Activated CD4-positive, alpha-beta T cell treated with anti-CD3 and anti-CD28 coated beads for 24 hours (primary cell): ENCODE measurements at regions not wholly inside any gene's neighbourhood (a gene's known extent, or its start where the extent isn't known, plus 50 kb on each side); places are given as distances from the start of the nearest gene placed in this dataset.
"Not testable (repeated sequence)": the region's sequence is repeated elsewhere in the genome, so short reads cannot be mapped to it uniquely, and the experiment has no call there.

ENCODE experiments used
- DNase-seq, 2 donors: peaks; one replicate each; pipeline ENCODE4 v3.0.0-alpha.2; 2020; ENCODE audit warnings: low read depth in 2 of 2

DNA sequence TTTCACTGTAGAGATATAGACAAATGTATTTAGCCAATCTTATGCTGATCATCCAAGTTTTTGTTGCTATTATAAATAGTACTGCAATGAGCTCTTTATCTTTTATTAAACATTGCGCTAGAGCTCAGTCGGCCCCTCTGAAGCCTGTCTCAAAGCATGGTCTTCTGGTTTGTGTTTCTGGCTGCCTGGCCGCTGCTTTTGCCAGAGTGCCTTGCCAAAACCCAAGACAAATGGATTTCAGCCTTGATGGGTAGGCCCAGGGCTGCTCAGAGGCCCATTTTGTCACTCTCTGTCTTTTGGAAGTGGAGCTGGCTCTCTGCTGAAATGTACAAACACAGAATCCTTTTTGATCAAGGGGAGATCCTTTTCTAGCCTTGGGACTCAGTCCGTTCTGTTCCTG lies 102.9 kb upstream of the KCNG1 start:
- no peak for DNase-seq

DNA sequence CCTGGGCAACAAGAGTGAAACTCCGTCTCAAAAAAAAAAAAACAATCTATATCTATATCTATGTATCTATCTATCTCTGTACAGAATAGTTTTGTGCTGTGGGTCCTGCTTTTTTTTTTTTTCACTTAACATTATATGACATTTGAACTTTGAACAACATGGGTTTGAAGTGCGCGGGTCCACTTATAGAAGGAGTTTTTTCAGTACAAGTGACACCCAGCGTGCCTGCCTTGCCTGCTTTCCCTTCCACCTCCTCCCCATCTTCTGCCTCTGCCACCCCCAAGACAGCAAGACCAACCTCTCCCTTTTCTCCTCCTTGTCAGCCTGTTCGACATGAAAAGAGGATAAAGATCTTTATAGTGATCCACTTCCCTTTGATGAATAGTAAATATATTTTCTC lies 102.2 kb upstream of the KCNG1 start:
- DNase-seq: no peak

DNA sequence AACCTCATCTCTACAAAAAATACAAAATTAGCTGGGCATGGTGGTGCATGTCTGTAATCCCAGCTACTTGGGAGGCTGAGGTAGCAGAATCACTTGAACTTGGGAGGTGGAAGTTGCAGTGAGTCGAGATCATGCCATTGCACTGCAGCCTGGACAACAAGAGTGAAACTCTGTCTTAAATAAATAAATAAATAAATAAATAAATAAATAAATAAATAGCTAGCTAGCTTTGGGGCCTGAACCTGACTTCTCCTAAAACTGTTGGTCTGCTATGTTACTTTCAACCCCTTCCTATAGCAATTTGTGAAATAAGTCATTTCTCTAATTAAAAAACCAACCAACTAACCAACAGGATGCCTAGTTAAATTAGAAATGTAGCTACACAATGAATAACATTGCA lies 101.0 kb upstream of the KCNG1 start:
- DNase-seq: not testable (repeated sequence)

DNA sequence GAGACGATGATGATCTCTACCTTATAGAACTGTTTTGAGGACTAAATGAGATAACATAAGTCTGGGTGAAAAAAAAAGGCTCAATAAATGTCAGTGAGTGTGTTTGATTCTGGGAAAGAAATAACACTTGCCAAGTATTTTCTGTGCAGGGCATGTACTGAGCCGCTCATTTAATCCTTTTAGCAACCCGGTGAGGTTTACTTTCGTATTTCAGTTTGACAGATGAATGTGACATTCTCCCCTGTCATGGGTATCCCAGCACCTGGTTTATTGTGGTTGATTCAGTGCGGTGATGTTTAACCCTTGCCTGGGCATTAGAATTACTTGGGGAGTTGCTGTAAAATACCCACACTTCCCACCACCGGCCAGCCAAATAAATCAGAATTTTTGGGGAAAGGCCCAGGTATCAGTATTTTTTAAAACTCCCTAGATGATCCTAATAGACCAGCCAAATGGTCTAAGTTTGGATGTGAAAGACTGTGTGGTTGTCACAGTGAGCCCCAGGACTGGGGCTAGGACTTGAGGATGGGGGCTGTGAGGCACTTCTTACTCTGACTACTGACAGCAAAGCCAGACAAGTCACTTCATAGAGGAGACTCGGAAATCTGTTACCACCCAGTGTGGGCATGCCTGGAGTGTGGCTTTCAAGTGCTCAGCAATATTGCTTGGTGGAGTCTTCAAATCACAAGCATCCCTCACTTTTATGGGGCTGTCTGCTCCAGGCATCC lies 100.2 kb upstream of the KCNG1 start:
- DNase-seq: no peak

DNA sequence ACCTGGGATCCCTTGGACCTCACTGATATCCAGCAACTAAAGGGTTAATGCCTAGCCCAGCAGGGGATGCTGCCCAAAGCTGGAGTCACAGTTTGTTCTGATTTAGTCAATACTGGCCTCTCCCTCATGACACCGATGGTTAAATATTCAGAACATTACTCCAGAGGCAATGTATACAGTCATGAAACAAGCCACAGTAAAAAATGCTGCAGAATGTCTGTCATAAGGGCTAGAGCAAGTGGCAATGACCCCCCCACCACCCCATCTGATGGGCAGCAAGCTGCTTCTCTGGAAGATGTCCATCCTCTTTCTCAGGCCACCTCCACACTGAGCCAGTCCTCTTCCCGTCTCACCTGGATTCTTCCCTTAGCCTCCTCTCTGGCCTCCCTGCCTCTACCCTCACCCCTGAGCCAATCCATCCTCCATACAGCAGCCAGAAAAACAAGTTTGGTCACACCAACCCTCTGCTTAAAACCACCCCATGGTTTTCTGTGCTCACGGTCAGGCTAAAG lies 99.0 kb upstream of the KCNG1 start:
- DNase-seq: no peak

DNA sequence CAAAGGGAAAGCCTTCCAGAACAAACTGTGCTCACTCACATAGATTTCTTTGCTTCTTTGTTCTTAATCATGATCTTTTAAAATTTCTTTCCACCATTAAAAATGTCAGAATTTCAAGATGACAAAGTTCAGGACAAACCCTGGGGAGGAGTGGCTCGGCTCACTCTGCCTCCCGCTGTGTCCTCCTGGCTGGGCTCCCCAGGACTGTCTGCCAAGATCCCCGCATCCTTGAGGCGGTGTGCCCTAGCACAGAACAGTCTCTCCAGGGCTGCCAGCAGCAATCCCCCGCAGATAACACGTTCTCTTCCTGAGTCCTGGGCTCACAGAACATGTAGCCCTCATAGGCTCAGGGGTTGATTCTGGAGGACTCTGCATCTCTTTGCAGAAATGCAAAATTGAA lies 98.4 kb upstream of the KCNG1 start:
- no peak for DNase-seq

DNA sequence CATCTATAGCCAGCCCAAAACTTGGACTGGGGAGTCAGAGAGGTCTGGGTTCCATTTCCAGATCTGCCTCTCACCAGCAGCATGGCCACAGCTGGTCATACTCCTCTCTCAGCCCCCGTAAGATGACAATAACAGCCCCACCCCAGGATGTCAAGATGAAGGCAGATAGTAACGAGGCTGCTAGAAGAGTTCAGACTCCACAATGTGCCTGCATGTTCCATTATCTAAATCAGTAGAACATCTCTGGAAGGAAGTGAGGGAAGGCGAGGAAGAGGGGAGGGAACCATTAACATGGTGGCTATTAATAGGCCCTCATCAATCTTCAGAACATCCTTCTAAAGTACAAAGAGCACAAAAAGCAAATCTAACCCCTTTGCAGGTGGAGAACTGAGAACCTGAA lies 98.0 kb upstream of the KCNG1 start:
- no peak for DNase-seq

DNA sequence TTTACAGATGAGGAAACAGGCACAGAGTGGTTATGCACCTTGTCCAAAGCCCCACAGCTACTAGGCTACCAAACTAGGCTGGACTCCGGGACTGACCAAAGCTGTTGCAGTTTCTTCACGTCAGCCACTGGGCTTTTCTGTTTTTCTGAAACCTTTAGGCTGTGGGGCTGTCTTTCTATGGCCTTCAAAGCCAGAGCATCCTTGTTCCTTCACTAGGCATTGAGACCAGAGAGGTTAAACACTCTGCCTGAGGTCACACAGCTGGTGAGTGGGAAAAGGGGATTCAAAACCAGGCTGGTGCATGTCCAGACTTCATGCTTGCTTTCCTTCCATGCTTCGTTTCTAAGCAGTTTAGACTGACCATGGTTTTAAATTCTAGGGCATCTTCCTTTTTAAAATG lies 97.5 kb upstream of the KCNG1 start:
- DNase-seq: no peak

DNA sequence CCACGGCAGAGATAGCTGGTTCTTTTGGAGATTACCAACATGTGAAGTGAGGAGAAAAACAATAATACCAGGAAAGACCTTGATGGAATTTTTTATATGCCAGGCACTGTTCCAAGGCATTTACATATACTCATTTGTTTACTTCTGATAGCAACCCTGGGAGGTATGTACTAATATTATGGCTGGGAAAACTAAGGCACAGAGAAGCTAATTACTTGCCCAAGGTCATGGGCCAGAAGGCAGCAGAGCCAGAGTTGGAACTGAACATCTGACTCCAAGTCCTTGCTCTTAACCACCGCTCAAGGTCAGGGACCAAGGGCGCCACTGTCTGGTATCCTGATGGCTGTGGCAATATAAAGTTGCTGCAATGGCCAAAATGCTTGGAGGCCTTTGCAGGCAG lies 97.0 kb upstream of the KCNG1 start:
- no peak for DNase-seq

DNA sequence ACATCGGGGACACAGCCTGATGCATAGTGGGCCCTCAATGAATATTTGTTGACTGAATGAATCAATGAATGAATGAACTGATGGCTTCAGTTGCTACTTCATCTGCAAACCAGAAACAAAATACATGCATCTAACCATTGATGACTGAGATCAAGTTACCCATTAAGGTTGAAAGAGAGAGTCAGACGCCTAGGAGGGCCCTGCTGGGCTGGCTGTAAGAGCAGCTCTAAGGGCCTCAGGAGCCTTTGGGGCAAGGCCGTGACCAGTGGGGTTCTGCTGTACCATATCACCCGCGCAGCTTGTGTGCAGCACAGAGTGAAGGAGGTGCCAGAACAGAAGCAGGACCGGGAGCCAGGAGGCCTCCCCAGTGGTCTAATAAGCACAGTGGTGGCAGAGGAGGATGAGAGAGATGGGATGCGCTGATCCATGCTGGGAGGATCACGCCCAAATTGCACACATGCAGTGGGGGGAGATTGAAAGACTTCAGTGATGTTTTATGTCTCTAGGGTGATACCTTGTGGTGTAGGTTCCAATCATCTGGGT lies 96.1 kb upstream of the KCNG1 start:
- no peak for DNase-seq

DNA sequence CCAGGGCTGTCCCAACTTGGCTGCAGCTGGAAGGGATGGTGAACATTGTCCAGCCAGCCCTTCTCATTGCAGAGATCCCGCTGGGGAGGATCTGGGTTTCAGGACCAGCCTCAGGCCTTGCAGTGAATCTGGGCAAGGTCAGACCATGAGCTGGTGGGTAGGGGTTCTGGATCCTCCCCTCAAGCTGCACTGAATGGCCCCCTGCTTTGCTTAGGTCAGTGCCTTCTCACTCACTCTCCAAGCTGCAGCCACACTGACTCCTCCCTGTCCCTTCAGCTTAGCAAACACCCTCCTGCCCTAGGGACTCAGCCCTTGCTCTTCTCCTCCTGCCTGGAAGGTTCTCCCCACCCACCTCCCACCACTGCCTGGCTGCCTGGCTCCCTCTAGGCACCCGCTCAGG lies 95.3 kb upstream of the KCNG1 start:
- DNase-seq: no peak

DNA sequence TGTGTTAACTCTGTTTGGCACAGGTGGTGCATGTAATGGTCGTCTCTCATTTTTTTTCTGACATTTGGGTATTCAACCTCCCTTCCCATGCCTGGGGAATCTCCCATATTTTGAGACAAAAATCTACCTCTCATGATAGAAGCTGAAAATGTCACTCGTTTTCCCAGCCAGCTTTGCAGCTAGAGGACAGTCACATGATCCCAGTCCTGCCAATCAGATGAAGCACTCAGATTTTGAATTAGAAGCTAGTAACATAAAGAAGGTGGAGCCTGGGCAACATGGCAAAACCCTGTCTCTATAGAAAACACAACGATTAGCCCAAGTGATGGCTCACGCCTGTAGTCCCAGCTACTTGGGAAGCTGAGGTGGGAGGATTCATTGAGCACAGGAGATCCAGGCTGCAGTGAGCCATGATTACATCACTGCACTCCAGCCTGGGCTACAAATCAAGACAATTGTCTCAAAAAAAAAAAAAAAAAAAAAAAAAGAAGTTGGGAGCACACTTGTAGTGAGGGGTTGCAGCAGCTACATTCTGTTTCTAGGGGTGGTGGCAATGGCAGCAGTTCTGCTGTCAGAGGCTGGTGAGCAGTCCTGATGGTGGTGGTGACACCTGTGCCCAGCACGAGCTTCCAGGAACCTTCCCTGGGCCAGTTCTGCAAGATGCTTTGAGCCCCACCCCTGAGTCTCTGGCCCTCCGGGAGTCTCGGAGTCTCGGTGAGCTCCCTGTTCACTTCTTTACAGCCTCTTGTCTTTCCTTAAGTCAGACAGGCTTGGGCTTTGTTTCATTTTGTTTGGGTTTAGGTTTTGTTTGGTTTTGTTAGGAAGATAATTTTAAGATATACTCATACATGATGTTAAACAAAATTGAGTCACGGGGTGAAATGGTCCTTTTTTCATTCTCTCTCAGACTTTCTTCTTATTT lies 94.1 kb upstream of the KCNG1 start:
- no peak for DNase-seq

DNA sequence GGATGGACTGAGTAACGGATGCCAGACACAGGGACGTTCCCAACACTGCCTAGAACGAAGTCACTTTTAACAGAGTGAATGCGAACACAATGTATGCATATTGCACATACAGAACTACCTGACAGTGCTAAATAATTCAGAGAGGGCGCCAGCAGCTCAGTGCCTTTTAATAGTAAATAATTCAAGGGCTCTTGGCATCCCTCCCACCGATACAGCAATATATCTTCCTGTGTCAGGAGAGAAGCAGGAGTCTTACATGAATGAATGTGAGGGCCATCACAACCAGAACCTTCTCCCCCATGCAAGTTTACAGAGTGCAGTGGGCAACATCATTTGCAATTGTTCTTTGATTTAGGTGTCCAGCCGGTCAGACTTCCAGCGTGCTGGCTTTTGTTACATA lies 88.4 kb upstream of the KCNG1 start:
- DNase-seq: no peak

DNA sequence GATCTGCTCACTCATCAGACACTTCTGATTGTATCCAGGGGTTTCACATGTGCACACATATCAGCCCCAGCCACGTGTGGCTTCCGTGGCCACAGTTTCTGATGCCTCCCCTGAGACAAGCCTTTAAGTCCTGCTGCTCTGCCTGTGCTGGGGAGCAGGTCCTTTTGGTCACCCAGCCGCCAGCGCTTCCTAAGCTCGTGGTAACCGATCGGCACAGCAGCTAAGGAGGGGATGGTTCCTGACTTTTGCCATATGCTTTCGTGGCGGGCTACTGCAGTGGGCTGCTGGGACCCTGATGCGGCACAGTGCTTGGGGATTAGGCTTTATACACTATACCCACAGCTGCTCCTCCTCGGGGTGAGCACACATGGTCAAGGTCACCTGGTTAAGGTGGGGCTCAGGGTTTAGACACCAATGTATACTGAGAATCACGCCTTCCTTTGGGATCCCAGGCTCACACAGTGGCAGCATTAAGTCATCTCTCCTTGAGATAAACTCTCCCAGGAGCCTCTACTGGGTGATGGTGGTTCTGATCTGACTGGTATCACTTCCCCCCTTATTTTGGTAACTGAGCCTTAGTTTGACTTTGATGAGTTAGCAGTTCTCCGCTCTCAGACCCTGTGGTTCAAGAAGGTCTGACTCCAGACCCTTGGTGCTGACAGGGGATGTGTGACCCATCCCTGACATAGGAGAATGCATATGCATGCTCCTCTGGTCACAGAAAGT lies 85.9 kb upstream of the KCNG1 start:
- no peak for DNase-seq

DNA sequence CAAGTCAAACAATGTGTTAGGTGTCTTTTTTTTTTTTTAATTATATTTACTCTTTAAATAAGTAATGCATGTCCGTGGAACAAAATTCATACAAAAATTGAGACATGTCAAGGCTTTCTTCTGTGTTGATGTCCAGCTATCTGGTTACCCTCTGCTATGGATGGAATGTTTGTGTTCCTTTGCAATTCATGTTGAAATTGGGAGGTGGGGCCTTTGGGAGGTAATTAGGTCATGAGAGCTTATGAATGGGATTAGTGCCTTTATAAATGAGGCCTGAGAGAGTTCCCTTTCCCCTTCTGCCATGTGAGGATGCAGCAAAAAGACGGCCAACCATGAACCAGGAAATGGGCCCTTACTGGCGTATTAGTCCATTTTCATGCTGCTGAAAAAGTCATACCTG lies 83.1 kb upstream of the KCNG1 start:
- no peak for DNase-seq

DNA sequence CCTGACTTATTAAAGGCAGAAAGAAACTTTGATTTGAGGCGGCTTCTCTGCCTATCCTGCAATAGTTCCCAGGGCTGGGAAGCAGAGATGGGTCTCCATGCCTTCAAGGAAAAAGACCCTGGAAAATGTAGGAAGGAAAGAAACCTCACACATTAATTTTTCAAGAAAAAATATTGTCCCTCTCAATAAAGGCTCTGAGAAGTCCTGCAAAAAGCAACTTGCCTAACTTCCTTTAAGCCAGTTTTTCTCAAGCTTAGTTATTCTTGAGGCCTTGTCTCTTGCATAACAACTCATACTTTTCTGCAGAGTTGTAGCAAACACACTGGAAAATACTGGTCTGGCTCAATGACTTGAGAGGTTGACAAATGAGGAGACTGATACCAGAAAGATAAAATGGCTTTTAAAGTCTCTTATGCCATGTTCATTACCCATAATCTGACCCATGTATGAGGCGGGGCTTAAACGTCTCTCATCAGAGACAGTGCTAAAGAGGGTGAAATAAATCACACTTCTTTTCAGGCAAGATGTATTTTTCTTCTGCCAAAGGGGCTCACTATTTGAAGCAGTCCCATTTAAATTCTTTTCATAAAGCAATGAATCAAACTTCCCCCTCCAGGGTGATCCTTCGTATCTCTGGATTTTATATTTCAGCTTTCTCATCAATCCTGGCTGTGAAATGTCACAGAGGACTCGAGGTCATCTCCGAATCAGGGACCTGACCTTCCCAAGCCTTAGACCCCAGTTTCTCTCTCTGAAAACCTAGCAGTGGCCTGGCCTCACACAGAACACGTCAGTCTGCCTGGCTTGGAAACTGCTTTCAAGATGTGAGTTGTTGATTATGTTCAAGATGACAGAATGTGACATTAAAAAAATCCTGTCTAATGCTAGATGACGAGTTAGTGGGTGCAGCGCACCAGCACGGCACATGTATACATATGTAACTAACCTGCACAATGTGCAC lies 82.3 kb upstream of the KCNG1 start:
- no peak for DNase-seq

DNA sequence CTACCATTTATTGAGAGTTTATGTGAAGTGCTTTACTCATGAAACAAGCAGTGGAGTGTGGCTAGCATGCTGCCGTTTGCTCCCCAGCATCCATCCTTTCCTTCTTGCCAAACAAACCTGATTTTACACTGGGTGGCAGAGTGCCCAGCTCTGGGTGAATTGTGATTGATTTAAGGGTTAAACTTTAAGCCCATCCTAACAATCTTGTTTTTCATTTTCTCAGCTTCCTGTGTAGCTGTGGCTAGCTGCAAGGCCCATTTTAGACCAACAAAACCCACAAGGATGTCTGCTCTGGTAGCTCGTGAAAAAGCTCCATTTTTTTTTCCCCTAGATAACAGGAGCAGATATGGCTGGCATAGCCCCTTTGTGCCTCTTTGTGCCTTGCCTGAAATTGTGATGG lies 77.7 kb upstream of the KCNG1 start:
- DNase-seq: no peak

DNA sequence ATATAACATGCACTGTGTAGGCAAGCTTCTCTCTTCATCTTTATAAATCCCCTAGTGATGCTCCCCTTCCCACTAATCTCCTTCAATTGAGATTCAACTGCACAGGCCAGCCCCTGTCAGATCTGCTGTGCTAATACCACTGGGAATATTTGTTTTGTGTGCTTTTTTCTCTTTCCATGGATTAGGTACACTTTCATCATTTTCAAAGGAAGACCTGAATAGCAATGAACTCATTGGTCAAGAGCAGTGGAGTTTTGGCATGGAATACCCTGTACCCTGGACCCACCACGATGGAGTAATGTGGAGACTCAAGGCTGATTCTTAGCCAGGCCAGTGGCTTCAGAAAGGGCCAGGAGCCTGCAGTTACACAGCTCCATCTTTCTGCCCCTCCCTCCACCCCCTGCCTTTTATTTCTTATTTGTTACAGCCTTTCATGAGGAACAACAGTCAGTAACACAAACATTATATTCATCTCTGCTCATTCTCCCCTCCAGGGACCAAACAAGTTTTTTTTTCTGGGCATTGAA lies 75.4 kb upstream of the KCNG1 start:
- DNase-seq: no peak

DNA sequence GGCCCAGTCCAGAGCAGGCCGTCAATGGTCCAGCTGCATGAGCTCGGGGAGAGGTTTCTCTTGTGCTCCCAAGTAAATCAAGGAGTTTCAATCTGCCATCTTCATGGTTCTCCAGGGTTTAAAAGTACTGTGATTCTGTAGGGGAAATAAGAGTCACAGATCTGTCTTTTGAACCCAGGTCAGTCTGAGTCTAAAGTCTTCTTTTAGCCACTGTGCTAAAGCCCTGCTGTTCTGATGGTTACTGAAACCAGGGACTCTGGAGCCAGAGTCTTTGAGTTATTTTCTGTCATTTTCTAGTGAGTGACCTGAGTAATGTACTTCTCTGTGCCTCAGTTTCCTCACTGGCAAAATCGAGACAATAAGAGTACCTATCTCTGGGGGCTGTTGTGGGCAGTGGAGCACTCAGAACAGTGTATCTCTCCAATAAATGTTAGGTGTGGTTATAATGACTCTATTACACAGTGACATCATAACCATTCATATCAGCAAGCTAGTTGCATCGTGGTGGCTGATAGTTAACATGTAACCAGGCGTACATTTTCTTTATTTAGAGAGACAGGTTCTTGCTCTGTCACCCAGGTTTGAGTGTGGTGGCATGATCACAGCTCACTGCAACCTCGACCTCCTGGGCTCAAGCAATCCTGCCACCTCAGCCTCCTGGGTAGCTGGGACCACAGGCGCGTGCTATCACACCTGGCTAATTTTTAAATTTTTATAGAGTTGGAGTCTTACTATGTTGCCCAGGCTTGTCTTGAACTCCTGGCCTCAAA lies 74.6 kb upstream of the KCNG1 start:
- DNase-seq: no peak
